Adrenal gland (tissue), 9 donors: ENCODE measurements at regions not wholly inside any gene's neighbourhood (a gene's known extent, or its start where the extent isn't known, plus 50 kb on each side); places are given as distances from the start of the nearest gene placed in this dataset.

Source experiments
- DNase-seq, 7 donors: peaks; one replicate each; pipeline ENCODE4 v3.0.0-alpha.2; 2019 to 2020
- H3K27ac ChIP-seq, 5 donors: fragments of 200-600 bp; sonication (generic) in 4 of 5; 1 replicate in 3 of 5; 2 replicates in 2 of 5; pipeline versions ENCODE4 v1.5.1 to v1.8.0; 2016 to 2020; ENCODE audit warnings: mild to moderate bottlenecking in 1 of 5
- H3K27me3 ChIP-seq: fragments of 200-600 bp; 2 replicates; pipeline ENCODE4 v1.8.0; 2021
- H3K36me3 ChIP-seq, 2 donors: fragments of 200-600 bp; replicated peaks in 1 of 2; 1 replicate in 1 of 2; 2 replicates in 1 of 2; pipeline versions ENCODE4 v1.5.1 to v1.8.0; 2018 to 2022
- H3K4me1 ChIP-seq, 2 donors: fragments of 200-600 bp; replicated peaks in 1 of 2; 1 replicate in 1 of 2; 2 replicates in 1 of 2; pipeline versions ENCODE4 v1.5.1 to v1.8.0; 2018 to 2021
- H3K4me3 ChIP-seq, 4 donors: fragments of 200-600 bp; sonication (generic) in 3 of 4; one replicate each; pipeline ENCODE4 v1.5.1; 2016 to 2018
- H3K9me3 ChIP-seq, 3 donors: fragments of 200-600 bp; sonication (generic) in 1 of 3; replicated peaks in 1 of 3; 1 replicate in 2 of 3; 2 replicates in 1 of 3; pipeline versions ENCODE4 v1.5.1 to v1.8.0; 2016 to 2021
- POLR2A ChIP-seq, 2 donors: fragments of 450-650 bp; IDR thresholded peaks; one replicate each; pipeline ENCODE4 v1.6.1; 2017; ENCODE audit warnings: antibody characterized with exemption in 2 of 2, mild to moderate bottlenecking in 2 of 2, moderate library complexity in 1 of 2
- WGBS, 4 donors: extraction: QIAGEN DNeasy Blood & Tissue Kit in 2 of 4; methylation state at CpG; one replicate each; pipeline versions ENCODE4 v1.1.5 to v1.1.7; 2013 to 2017; 5-methylcytosine and 5-hydroxymethylcytosine counted together
- intact Hi-C, 2 donors: fragments of 100-400 bp; cut with DNase I; formaldehyde crosslinking; loops; one replicate each; pipeline versions ENCODE4 v1.14.1 to v1.15.0; 2022 to 2023
- TF ChIP-seq, protein P1 (sequence below), 6 experiments: fragments of 450-650 bp in 4 of 6; fragments of 200-600 bp in 2 of 6; sonication (generic) in 1 of 6; IDR thresholded peaks; 1 replicate in 5 of 6; 2 replicates in 1 of 6; pipeline versions ENCODE4 v1.5.1 to v1.8.0; 2016 to 2021; ENCODE audit warnings: antibody characterized with exemption in 6 of 6, mild to moderate bottlenecking in 2 of 6, moderate library complexity in 1 of 6
- donor health status: healthy with polysubstance abuse.
- donor health status: Bipolar disorder and iron deficiency.
- donor health status: DM: yes; HTN: yes; CAD: no.
- donor health status: DM: no; HTN: no; CAD: no.
- donor health status: DM: no; HTN: no; CAD: no.

DNA sequence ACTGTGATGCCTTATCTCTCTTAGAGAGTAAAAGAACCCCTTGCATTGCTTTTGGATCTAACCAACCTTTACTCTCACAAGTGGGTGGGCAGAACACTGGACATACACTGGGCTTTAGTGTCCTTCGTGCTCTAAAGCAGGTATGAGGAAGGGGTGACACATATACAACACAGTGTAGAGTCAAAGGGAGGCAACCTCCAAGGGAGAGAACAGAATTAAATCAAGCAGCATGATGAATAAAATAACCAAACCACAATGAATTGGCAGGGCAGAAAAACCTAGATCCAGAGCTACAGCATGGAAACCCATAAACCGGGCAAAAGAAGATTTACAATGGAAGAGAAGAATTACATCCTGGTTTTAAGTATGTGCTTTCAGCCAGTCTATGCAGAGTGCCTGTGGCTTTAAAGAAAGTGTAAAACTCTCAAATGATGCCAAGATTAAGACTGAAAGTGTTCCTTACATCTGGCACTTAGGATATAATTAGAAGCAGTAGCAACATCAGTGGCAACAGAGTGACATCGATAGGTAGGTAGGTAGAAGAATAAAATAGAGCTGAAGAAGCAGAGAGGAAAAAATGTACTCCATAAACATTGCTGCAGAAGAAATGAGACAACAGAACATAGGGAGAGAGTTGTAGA is 191.7 kb upstream of the ZC3H15 start:
- Histone ChIP-seq H3K27ac (no peak overlapping the region), H3K27me3 (no peaks in the 10 kb centered on the region), H3K36me3 (no peaks in the 10 kb centered on the region), H3K9me3 (no peaks in the 10 kb centered on the region), H3K4me1 (no peaks in the 10 kb centered on the region), H3K4me3 (no peak overlapping the region)
- WGBS, 4 donors = 83 to 95% (median 92%) methylated on average over 3 of the region's 3 CpGs
- TF ChIP-seq POLR2A (IDR thresholded peaks at IDR 0.05) = no peak
- TF ChIP-seq, protein P1, sequence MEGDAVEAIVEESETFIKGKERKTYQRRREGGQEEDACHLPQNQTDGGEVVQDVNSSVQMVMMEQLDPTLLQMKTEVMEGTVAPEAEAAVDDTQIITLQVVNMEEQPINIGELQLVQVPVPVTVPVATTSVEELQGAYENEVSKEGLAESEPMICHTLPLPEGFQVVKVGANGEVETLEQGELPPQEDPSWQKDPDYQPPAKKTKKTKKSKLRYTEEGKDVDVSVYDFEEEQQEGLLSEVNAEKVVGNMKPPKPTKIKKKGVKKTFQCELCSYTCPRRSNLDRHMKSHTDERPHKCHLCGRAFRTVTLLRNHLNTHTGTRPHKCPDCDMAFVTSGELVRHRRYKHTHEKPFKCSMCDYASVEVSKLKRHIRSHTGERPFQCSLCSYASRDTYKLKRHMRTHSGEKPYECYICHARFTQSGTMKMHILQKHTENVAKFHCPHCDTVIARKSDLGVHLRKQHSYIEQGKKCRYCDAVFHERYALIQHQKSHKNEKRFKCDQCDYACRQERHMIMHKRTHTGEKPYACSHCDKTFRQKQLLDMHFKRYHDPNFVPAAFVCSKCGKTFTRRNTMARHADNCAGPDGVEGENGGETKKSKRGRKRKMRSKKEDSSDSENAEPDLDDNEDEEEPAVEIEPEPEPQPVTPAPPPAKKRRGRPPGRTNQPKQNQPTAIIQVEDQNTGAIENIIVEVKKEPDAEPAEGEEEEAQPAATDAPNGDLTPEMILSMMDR (IDR thresholded peaks at IDR 0.05) = no peak
- intact Hi-C loops = no loop called here
- DNase-seq = no peak

GRCh38 chr2:186299610-186300009 is 186.4 kb upstream of the ZC3H15 start:
- H3K9me3 ChIP-seq = no peaks in the 10 kb centered on the region
- WGBS, 4 donors = 59 to 79% (median 62%) methylated on average over 1 of the region's 1 CpG
- DNase-seq = no peak

GRCh38 chr2:186302263-186302662 is 183.8 kb upstream of the ZC3H15 start:
- TF ChIP-seq, protein P1 (IDR thresholded peaks at IDR 0.05) = no peak
- TF ChIP-seq POLR2A (IDR thresholded peaks at IDR 0.05) = no peak
- intact Hi-C loops = no loop called here
- Histone ChIP-seq H3K9me3 (no peaks in the 10 kb centered on the region), H3K27me3 (no peaks in the 10 kb centered on the region), H3K27ac (no peak overlapping the region), H3K36me3 (no peaks in the 10 kb centered on the region), H3K4me3 (no peak overlapping the region), H3K4me1 (no peaks in the 10 kb centered on the region)
- no peak for DNase-seq
- WGBS, 4 donors = 83 to 94% (median 91%) methylated on average over 7 of the region's 7 CpGs

More at GRCh38 chr2:186299610-186300009, 186.4 kb upstream of the ZC3H15 start:
- H3K4me1 ChIP-seq = no peaks in the 10 kb centered on the region
- no peaks in the 10 kb centered on the region for H3K36me3 ChIP-seq
- TF ChIP-seq, protein P1 (IDR thresholded peaks at IDR 0.05) = no peak
- no peak for TF ChIP-seq POLR2A (IDR thresholded peaks at IDR 0.05)
- H3K27me3 ChIP-seq = no peaks in the 10 kb centered on the region
- intact Hi-C loops = no loop called here
- no peak overlapping the region for H3K27ac ChIP-seq
- no peak overlapping the region for H3K4me3 ChIP-seq

DNA sequence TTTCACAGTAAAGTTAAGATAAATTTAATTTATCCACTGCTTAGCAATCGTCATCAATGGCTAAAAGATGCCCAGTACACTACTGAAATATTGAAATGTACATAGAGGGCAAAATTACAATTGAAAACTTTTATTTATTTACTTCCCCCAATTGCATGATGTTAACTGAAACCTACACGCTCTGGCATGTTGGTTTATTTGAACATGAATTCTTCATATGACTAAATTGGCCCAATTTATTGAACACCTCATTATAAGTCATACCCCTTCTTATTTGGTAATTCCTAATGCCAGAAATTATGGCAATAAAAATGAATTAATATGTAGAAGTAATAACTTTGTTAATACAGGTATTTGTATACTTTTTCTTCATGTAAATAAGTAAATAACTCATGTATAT is 183.0 kb upstream of the ZC3H15 start:
- Histone ChIP-seq H3K27me3 (no peaks in the 10 kb centered on the region), H3K9me3 (no peaks in the 10 kb centered on the region), H3K4me3 (no peak overlapping the region), H3K27ac (no peak overlapping the region), H3K36me3 (no peaks in the 10 kb centered on the region), H3K4me1 (peaks cover 3 to 4% of the 10 kb centered on the region in 2 donors)
- no peak for TF ChIP-seq POLR2A (IDR thresholded peaks at IDR 0.05)
- TF ChIP-seq, protein P1 (IDR thresholded peaks at IDR 0.05) = no peak
- intact Hi-C loops = no loop called here
- WGBS, 4 donors = 95 to 98% (median 95%) methylated on average over 2 of the region's 2 CpGs
- DNase-seq = no peak
